Nephron progenitor cell (in vitro differentiated cells): ENCODE measurements at regions not wholly inside any gene's neighbourhood (a gene's known extent, or its start where the extent isn't known, plus 50 kb on each side); places are given as distances from the start of the nearest gene placed in this dataset.

Experiments
- DNase-seq: peaks from one replicate; pipeline ENCODE4 v3.0.0; 2021
- H3K27ac Mint-ChIP-seq: 2 replicates; pipeline ENCODE4 v1.8.0; 2021; ENCODE audit warnings: mild to moderate bottlenecking, moderate library complexity, mixed read lengths
- H3K27me3 Mint-ChIP-seq: 2 replicates; pipeline ENCODE4 v1.8.0; 2021; ENCODE audit warnings: mild to moderate bottlenecking, low read depth, mixed read lengths; ENCODE audit not compliant: poor library complexity
- H3K36me3 Mint-ChIP-seq: 2 replicates; pipeline ENCODE4 v1.8.0; 2021; ENCODE audit warnings: low read depth, mixed read lengths
- H3K4me1 Mint-ChIP-seq: 2 replicates; pipeline ENCODE4 v1.8.0; 2021; ENCODE audit warnings: mixed read lengths
- H3K4me3 Mint-ChIP-seq: 2 replicates; pipeline ENCODE4 v1.8.0; 2021; ENCODE audit warnings: mild to moderate bottlenecking, moderate library complexity, mixed read lengths
- H3K9me3 Mint-ChIP-seq: 2 replicates; pipeline ENCODE4 v1.8.0; 2021; ENCODE audit warnings: mild to moderate bottlenecking, moderate library complexity, mixed read lengths
- TF ChIP-seq, protein P1 (sequence below): fragments of 200-600 bp; sonication (generic); IDR thresholded peaks from 2 replicates; pipeline ENCODE4 v1.5.0; 2021; ENCODE audit warnings: antibody characterized with exemption

DNA sequence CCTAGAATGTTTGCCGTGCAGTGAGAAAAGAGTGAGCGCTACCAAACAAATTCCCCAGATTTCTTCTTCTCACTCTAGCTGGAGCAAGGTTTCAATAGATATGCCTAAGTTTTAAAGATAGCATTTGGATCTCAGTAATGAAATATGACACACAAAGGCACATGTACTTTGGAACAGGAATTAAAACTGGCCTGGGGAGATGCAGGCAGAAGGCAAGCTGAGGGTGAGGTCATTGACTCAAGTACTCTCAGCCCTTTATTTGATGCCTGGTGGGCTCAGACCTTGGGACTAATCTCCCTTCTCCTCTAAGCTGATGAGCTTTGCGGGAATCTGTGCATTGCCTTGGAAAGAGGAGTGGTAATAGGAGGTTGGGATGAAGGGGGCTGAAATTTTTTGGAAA, 323.3 kb upstream of the SLC30A5 start:
- Mint-ChIP-seq H3K4me3 (no peak overlapping the region), H3K36me3 (no peaks in the 10 kb centered on the region), H3K27ac (no peak overlapping the region), H3K27me3 (peaks cover 9% of the 10 kb centered on the region), H3K9me3 (no peaks in the 10 kb centered on the region), H3K4me1 (peaks cover 20% of the 10 kb centered on the region)
- no peak for DNase-seq
- TF ChIP-seq, protein P1, sequence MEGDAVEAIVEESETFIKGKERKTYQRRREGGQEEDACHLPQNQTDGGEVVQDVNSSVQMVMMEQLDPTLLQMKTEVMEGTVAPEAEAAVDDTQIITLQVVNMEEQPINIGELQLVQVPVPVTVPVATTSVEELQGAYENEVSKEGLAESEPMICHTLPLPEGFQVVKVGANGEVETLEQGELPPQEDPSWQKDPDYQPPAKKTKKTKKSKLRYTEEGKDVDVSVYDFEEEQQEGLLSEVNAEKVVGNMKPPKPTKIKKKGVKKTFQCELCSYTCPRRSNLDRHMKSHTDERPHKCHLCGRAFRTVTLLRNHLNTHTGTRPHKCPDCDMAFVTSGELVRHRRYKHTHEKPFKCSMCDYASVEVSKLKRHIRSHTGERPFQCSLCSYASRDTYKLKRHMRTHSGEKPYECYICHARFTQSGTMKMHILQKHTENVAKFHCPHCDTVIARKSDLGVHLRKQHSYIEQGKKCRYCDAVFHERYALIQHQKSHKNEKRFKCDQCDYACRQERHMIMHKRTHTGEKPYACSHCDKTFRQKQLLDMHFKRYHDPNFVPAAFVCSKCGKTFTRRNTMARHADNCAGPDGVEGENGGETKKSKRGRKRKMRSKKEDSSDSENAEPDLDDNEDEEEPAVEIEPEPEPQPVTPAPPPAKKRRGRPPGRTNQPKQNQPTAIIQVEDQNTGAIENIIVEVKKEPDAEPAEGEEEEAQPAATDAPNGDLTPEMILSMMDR = no peak

DNA sequence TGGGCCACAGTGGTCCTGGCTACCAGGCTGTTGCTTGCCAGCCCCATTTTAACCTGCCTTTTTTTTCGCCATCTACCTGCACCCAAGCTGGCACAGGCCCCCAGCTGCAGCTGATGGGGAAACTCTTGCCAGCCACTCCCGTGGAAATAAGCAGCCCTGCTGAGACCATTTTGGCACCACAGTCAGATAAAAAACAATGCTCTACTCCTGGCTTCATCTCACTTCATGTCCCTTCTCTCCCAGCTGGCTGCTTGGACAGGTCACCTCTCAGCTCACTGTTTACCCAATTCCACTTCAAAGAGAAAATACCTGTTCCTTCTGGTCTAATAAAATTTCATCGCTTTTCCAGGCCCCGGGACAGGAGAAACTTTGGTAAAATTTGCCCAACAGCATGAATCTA, 322.6 kb upstream of the SLC30A5 start:
- TF ChIP-seq, protein P1 = no peak
- Mint-ChIP-seq H3K36me3 (no peaks in the 10 kb centered on the region), H3K4me1 (peaks cover 14% of the 10 kb centered on the region), H3K4me3 (no peak overlapping the region), H3K9me3 (no peaks in the 10 kb centered on the region), H3K27me3 (peaks cover 9% of the 10 kb centered on the region), H3K27ac (no peak overlapping the region)
- no peak for DNase-seq

DNA sequence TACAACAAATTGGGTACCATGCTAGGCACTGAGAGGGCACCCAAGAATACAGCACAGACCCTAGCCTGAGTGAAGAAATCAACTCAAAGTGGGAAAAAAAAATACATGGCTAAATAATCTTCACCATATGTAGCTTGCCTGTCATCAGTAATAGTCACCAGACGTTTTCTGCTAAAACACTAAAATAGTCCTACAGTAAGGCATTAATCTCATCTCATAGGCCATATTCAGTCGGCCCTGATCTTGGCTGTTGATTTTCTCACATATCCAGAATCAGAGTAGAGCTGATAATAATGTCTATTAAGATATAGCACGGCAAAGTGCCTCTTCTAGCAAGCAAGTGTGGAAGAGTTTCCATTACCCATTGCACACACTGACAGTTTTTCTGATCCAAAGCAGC, 322.1 kb upstream of the SLC30A5 start:
- Mint-ChIP-seq H3K9me3 (no peaks in the 10 kb centered on the region), H3K4me3 (no peak overlapping the region), H3K4me1 (peaks cover 13% of the 10 kb centered on the region), H3K27me3 (peaks cover 9% of the 10 kb centered on the region), H3K27ac (no peak overlapping the region), H3K36me3 (no peaks in the 10 kb centered on the region)
- DNase-seq = no peak
- TF ChIP-seq, protein P1 = no peak

DNA sequence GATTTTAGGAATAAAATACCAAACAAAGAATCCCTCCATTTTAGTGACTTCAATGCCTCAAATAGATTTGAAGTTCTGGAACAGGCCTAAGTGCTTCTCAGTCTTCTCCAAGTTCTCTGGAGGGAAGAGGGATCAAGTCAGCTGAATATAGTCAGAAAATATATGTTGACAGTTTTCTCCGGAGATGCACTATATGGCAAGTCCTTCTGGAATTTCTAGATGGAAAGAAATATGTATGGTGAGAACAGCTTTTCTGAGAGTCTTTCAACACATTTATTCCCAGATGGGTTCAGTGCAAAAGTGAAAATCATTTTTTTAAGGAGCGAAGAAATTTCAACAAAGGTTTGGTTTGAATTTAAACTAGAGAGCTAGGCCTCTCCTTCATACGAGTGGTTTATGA, 317.4 kb upstream of the SLC30A5 start:
- Mint-ChIP-seq H3K27me3 (peaks cover 3% of the 10 kb centered on the region), H3K4me3 (no peak overlapping the region), H3K9me3 (no peaks in the 10 kb centered on the region), H3K4me1 (peaks cover 13% of the 10 kb centered on the region), H3K27ac (no peak overlapping the region), H3K36me3 (no peaks in the 10 kb centered on the region)
- TF ChIP-seq, protein P1 = no peak
- DNase-seq = no peak

DNA sequence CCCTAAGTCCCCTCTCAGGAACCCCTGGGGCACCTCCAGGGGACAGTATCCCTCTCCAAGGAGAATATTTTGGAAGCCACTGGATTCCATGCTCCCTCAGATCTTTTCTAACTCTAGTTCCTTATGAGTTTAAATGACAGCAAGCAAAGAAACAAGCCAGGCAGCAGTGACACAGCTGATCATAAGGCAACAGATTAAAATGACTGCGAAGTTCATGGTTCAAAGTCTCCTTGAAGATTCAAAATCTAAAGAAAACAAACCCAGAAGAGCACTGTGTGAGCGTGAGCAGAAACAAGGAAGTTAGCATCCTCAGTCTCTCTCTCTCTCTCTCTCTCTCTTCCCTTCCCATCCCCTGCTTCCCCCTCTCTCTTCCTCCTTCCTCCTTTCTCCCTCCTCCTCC, 316.7 kb upstream of the SLC30A5 start:
- peaks cover 3% of the 10 kb centered on the region for H3K27me3 Mint-ChIP-seq
- H3K9me3 Mint-ChIP-seq = no peaks in the 10 kb centered on the region
- no peak overlapping the region for H3K27ac Mint-ChIP-seq
- no peak for DNase-seq
- no peaks in the 10 kb centered on the region for H3K36me3 Mint-ChIP-seq
- TF ChIP-seq, protein P1 = no peak
- no peak overlapping the region for H3K4me3 Mint-ChIP-seq
- peaks cover 12% of the 10 kb centered on the region for H3K4me1 Mint-ChIP-seq

DNA sequence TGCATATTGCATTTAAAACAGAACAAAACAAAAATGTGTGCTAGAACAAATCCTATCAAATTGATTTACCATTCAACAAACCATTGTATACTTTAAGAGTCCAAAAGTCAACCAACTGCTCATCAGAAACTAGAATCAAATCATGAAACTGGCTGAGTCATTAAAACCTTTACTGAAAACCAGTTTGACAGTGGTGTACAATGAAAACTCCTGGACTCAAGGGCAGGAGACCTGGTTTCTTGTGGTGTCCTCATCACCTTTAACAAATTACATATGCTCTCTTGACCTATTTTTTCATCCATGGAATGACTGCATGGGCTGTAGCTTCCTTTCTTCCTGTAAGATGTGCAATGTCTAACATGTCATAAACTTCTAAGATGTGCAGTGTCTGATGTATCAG, 315.3 kb upstream of the SLC30A5 start:
- Mint-ChIP-seq H3K9me3 (peaks cover 7% of the 10 kb centered on the region), H3K27me3 (no peaks in the 10 kb centered on the region), H3K36me3 (no peaks in the 10 kb centered on the region), H3K4me3 (no peak overlapping the region), H3K27ac (no peak overlapping the region), H3K4me1 (no peaks in the 10 kb centered on the region)
- DNase-seq = no peak
- TF ChIP-seq, protein P1 = no peak
